ENCODE measurements at regions not wholly inside any gene's neighbourhood (a gene's known extent, or its start where the extent isn't known, plus 50 kb on each side); places are given as distances from the start of the nearest gene placed in this dataset.

GRCh38 chr7:84638339-84638697 is 443.7 kb upstream of the SEMA3A start:
- TF ChIP-seq CEBPB (IDR thresholded peaks at IDR 0.05): no peak
- TF ChIP-seq MAFK (IDR thresholded peaks at IDR 0.05; ENCODE audit: partially characterized antibody): no peak
- no peak for TF ChIP-seq PHF8 (IDR thresholded peaks at IDR 0.05; ENCODE audit: borderline replicate concordance, low read depth)
- TF ChIP-seq CTCF (IDR thresholded peaks at IDR 0.05): no peak
- TF ChIP-seq USF2 (IDR thresholded peaks at IDR 0.05): no peak
- no peak for TF ChIP-seq RFX5 (IDR thresholded peaks at IDR 0.05)
- no peak for TF ChIP-seq POLR2A (IDR thresholded peaks at IDR 0.05; ENCODE audit: low read length)
- no peak for TF ChIP-seq BHLHE40 (IDR thresholded peaks at IDR 0.05; ENCODE audit: low read depth, low read length)
- no peak for TF ChIP-seq RCOR1 (IDR thresholded peaks at IDR 0.05; ENCODE audit: low read depth, low read length)
- no peak for TF ChIP-seq REST (IDR thresholded peaks at IDR 0.05)
- TF ChIP-seq SMC3 (IDR thresholded peaks at IDR 0.05): no peak
- no peak for TF ChIP-seq RAD21 (conservative IDR thresholded peaks at IDR 0.05 in 1 of 2, IDR thresholded peaks at IDR 0.05 in 1 of 2)
